GM21360 (cell line): ENCODE measurements at regions not wholly inside any gene's neighbourhood (a gene's known extent, or its start where the extent isn't known, plus 50 kb on each side); places are given as distances from the start of the nearest gene placed in this dataset.
"Not testable (repeated sequence)": the region's sequence is repeated elsewhere in the genome, so short reads cannot be mapped to it uniquely, and the experiment has no call there.

Experiments
- ATAC-seq: cut with Tn5 transposase; IDR thresholded peaks from one replicate; pipeline ENCODE4 v1.9.1; 2021; ENCODE audit warnings: mild to moderate bottlenecking, moderate library complexity; ENCODE audit not compliant: unreplicated experiment

GRCh38 chr5:177664737-177665136, 64.8 kb downstream of the B4GALT7 start:
- ATAC-seq = not testable (repeated sequence)

- ATAC-seq = not testable (repeated sequence)
Observed at GRCh38 chr5:177665172-177665571, 65.2 kb downstream of the B4GALT7 start.

GRCh38 chr5:177665960-177666359, 66.0 kb downstream of the B4GALT7 start:
- ATAC-seq = not testable (repeated sequence)

GRCh38 chr5:177671035-177671754, 71.3 kb downstream of the B4GALT7 start:
- ATAC-seq = peak; percentile 24

GRCh38 chr5:177671755-177672690, 72.1 kb downstream of the B4GALT7 start:
- ATAC-seq = peak; percentile 71
